Sigmoid colon (tissue), 4 donors: ENCODE measurements at regions not wholly inside any gene's neighbourhood (a gene's known extent, or its start where the extent isn't known, plus 50 kb on each side); places are given as distances from the start of the nearest gene placed in this dataset.

ENCODE experiments used
- CTCF ChIP-seq, 4 experiments: fragments of 450-650 bp in 3 of 4; fragments of 200-600 bp in 1 of 4; IDR thresholded peaks; one replicate each; pipeline ENCODE4 v1.5.1; 2016 to 2019; ENCODE audit warnings: antibody characterized with exemption in 4 of 4, mild to moderate bottlenecking in 3 of 4, moderate library complexity in 2 of 4
- EP300 ChIP-seq, 4 donors: sonication (generic); formaldehyde crosslinking; IDR thresholded peaks; one replicate each; pipeline ENCODE4 v1.6.1; 2017; ENCODE audit warnings: antibody characterized with exemption in 4 of 4
- POLR2AphosphoS5 ChIP-seq, 4 donors: sonication (generic); formaldehyde crosslinking; IDR thresholded peaks; one replicate each; pipeline ENCODE4 v1.6.1; 2017; ENCODE audit warnings: antibody characterized with exemption in 4 of 4

- TF ChIP-seq CTCF (IDR thresholded peaks at IDR 0.05) (no peak), EP300 (IDR thresholded peaks at IDR 0.05) (no peak), POLR2AphosphoS5 (IDR thresholded peaks at IDR 0.05) (no peak)
Measured at GRCh38 chr7:137130751-137131158, 212.8 kb downstream of the PTN start.
